HG03175 (cell line): ENCODE measurements at regions not wholly inside any gene's neighbourhood (a gene's known extent, or its start where the extent isn't known, plus 50 kb on each side); places are given as distances from the start of the nearest gene placed in this dataset.

ENCODE experiments used
- ATAC-seq: cut with Tn5 transposase; IDR thresholded peaks from one replicate; pipeline ENCODE4 v1.9.1; 2021; ENCODE audit warnings: mild to moderate bottlenecking, moderate library complexity; ENCODE audit not compliant: unreplicated experiment

GRCh38 chr3:6132684-6133432 is 728.1 kb upstream of the GRM7 start:
- ATAC-seq, result no peak

GRCh38 chr3:6142707-6143106 is 718.2 kb upstream of the GRM7 start:
- no peak for ATAC-seq

- no peak for ATAC-seq
Observed at GRCh38 chr3:6147883-6148282, 713.0 kb upstream of the GRM7 start.

DNA sequence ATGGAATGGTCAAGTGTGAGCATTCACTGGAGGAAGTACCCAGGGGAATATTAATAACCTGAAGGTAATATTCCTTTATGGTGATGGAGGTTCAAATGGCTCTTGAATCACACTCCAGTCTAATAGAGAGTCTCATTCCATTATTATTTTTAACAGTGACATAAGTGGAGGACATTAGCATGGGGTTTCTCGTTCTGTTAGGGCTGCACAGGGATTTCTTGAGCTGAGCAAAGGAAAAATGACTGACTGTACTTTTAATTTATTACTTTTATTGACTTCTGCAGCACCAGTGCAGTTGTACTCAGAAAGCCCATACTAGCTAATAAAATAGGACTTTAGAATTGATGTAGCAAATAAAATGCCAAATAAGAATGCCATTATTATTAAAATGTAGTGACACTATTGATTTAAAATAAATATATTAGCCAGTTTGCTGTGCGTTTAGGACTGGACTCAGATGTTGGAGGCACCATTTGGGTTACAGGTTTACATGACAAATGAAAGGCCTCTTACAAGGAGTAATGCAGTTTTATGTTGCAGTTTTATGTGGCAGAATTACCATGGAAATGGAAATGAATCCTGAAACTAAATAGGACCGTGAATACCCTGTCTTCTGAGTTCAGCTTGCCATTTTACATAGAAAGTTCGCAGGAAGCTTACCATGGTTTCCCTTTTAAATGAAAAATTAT is 705.1 kb upstream of the GRM7 start:
- ATAC-seq, result no peak

DNA sequence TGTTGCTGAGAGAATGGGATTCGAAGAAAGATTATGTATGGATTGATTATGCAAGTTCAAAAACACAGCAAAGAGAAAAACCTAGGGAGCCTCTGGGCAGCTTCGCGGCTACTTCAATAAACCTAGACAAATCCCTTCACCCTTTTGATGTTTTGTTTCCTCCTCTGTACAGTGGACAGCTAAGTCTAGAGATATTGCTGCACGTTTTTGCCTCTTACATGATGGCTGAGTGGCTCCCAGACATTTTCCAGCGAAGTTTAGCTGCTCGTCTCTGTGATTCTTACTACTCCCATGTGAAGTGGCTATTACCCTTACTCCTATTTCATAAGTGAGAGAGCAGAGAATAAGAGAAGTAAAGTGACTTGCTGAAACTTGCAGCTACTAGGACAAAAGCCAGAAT is 695.0 kb upstream of the GRM7 start:
- no peak for ATAC-seq

GRCh38 chr3:6168256-6168655 is 692.7 kb upstream of the GRM7 start:
- ATAC-seq, result no peak

DNA sequence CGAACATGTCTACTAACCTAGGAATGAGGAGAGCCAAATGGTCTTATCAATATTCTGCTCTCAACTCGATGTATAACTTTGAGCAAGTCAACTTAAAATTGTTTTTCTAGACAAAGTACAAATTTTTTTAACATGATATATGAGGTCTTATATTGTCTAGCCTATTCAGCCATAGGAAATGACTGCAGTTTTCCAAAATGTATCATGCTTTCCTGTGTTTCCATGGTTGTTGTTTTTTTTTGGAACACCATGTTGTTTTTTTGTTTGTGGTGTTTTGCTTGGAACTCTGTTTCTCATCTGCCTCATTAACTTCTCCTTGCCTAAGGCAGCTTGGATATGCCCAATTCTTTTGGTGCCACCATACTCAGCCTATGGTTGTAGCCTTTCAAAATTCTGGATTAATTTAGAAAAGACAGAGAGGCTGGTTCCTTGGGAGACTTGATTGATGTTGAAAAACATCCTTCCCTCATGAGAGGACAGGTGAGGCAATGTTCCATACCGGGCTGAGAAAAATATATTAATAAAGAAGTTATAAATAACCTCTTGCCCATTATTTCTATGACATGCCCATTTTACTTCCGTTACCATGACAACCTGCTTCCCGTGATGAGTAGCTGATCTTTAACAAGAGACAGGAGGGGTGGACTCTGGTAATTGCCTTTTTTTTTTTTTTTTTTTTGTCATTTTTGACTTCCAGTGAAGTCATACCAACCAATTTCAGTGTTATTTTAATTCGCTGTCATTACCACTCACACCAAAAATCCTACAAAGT is 687.9 kb upstream of the GRM7 start:
- no peak for ATAC-seq

- ATAC-seq, result no peak
Observed at GRCh38 chr3:6177417-6177816, 683.5 kb upstream of the GRM7 start.

- no peak for ATAC-seq
Observed at GRCh38 chr3:6179761-6180160, 681.2 kb upstream of the GRM7 start.

GRCh38 chr3:6180171-6180570 is 680.7 kb upstream of the GRM7 start:
- ATAC-seq, result no peak

DNA sequence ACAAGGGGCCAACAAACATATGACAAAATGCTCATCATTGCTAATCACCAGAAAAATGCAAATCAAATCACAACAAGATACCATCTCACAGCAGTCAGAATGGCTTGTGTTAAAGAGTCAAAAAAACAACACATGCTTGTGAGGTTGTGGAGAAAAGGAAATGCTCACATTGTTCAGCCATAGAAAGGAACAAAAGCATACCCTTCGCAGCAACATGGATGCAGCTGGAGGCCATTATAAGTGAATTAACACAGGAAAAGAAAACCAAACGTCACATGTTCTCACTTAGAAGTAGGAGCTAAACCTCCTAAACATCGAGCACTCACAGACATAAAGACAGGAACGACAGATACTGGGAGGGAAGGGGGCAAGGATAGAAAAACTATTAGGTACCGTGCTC is 678.4 kb upstream of the GRM7 start:
- ATAC-seq, result no peak

DNA sequence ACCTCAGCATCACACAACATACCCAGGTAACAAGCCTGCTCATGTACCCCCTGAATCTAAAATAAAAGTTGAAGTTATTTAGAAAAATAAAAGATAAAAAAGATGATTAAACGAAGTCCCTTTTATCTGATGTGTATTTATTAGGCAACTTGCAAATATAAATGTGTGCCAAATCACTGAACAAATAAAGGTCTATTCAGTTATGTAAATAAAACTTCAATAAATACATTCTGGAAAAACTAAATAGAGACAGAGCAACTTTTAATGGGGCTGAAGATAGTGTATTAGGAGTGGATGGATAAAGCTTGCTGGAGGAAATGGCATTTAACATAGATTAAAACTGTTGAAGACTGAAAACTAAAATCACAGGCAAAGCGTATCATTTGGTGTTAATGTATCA is 678.0 kb upstream of the GRM7 start:
- ATAC-seq, result no peak

DNA sequence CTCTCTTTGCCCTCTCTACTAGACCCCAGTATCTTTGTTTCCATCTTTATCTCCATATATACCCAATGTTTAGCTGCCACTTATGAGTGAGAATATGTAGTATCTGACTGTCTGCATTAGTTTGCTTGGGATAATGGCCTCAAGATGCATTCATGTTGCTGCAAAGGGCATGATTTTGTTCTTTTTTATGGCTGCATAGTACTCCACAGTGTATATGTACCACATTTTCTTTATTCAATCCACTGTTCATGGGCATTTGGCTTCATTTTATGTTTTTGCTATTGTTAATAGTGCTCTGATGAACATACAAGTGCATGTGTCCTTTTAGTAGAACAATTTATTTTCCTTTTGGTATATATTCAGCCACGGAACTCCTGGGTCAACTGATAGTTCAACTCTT is 671.5 kb upstream of the GRM7 start:
- ATAC-seq, result no peak

DNA sequence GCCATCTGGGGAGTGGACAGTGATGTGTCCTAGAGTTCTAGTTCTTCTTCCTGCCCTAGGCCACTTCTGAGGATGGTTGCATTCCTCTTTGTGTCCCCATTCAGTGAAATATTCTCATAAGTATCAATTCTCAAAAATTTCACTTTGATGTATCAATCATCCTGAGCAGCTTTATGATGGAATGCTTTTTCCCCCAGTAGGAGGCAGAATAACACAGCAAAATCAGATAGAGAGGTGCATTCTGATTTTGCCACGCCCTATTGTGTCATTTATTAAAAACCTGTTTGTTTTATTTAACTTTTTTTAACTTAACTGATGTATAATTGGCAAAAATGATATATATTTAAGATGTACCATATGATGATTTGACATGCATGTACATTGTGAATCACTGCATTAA is 656.0 kb upstream of the GRM7 start:
- no peak for ATAC-seq

GRCh38 chr3:6216135-6217026 is 644.5 kb upstream of the GRM7 start:
- no peak for ATAC-seq

DNA sequence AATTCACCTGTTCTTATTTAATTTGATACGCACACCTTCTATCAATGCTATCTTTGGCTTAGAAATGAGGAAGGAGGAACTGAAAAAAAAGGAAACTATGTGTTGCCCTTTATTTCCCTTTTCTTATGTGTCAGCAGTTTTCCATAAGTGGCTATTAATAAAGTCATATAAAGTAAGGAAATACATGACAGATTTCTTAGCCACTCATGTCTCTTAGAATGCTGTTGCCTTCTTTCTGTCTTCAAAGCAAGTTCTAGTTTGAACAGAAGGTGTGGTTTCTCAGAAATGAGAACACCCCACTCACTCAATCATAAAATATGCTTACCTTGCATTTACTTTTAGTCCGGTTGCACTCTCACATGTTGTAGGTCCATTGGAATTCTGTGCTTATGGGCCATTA is 640.5 kb upstream of the GRM7 start:
- ATAC-seq, result no peak

GRCh38 chr3:6222069-6222468 is 638.8 kb upstream of the GRM7 start:
- ATAC-seq, result no peak

DNA sequence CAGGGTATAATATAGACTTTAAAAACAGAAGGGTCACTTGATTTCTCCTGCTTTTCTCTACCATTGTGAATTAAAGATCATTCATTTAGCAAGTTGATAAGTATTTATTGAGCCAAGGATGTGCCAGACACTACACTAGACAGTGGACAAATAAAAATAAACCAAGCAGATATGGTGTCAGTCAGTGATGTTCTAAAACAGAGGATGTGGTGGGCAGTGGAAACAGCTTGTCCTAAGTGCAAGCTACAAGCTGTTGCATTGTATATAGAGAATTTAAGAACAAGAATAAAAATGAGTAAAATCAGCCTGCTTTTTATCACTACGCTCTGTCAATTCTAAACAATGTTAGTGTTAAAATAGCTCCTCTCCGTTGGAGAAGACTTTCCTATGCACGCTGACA is 637.3 kb upstream of the GRM7 start:
- ATAC-seq, result no peak

- no peak for ATAC-seq
Observed at GRCh38 chr3:6228958-6229683, 631.8 kb upstream of the GRM7 start.

DNA sequence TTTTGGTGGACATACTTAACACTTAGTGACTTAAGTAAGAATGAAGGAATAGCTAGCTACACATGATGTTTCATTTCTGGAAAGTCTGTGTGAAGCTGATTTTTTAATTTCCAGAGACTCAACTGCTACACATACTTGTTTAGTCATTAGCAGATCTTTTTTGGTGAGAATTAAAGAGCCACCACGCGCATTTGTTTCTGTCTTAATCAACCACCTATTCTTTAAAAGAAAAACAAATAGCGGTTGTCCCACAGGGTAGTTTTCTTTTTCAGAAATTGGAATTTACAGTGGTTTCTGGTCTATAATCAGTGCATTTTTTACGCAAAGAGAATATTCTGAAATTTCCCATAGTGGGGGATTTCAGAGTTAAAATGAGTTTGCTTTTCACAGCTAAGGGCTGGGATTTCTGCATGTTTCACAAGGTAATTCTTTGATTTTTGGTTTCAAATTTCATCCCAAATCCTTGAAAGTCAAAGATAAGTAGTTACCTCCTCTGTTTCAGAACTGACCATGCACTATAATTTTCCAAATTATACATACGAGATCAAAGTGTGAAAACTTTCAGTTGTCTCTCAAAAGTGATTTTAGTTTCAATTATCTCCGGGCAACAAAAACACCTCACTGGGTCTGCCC is 631.0 kb upstream of the GRM7 start:
- no peak for ATAC-seq
